GM21528 (cell line): ENCODE measurements at regions not wholly inside any gene's neighbourhood (a gene's known extent, or its start where the extent isn't known, plus 50 kb on each side); places are given as distances from the start of the nearest gene placed in this dataset.

Source experiments
- ATAC-seq: cut with Tn5 transposase; IDR thresholded peaks from one replicate; pipeline ENCODE4 v1.9.1; 2021; ENCODE audit warnings: mild to moderate bottlenecking, moderate library complexity; ENCODE audit not compliant: unreplicated experiment, low FRiP score

DNA sequence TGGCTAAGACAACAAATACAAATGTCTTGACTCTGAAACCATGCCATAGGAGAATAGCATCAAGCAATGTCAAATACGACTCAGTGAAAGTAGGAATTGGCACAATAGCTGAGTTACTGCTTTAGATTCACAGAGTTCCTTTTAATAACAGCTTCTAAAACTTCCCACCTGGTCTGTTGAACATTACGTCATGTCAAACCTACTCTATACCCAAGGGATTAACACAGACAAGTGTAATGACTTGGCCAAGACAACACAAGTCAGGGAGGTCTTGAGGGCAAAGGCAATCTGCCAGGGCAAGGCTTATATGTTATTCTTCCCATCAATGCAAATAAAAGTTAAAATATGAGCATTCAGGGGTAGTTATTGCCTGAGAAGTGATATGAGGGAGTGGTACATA is 265.1 kb upstream of the PRDM1 start:
- no peak for ATAC-seq

- ATAC-seq: no peak
Measured at GRCh38 chr6:105819745-105820144, 266.4 kb upstream of the PRDM1 start.

- no peak for ATAC-seq
Measured at GRCh38 chr6:105818505-105818904, 267.6 kb upstream of the PRDM1 start.

- no peak for ATAC-seq
Measured at GRCh38 chr6:105817961-105818360, 268.2 kb upstream of the PRDM1 start.

DNA sequence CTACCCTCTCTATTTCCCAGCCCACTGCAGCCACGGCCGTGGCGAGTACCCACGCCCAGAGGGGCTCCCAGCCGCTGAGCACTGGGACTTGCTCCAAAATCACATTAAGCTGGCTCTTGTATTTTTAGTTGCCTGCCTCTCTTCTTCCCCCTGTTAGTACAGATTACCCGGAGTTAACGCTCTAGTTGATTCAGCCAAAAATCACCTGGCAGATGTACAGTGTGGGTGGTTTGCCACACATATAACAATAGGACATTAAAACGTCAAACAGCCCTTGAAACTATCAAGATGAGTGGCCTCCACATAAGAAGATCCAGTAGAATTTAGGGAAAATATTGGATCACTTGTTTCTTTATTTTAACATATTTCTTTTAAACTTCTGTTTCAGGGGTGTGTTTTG is 268.8 kb upstream of the PRDM1 start:
- ATAC-seq: no peak

GRCh38 chr6:105816847-105817246 is 269.3 kb upstream of the PRDM1 start:
- no peak for ATAC-seq

GRCh38 chr6:105815661-105816555 is 270.2 kb upstream of the PRDM1 start:
- ATAC-seq: no peak

- no peak for ATAC-seq
Measured at GRCh38 chr6:105814745-105815536, 271.2 kb upstream of the PRDM1 start.

DNA sequence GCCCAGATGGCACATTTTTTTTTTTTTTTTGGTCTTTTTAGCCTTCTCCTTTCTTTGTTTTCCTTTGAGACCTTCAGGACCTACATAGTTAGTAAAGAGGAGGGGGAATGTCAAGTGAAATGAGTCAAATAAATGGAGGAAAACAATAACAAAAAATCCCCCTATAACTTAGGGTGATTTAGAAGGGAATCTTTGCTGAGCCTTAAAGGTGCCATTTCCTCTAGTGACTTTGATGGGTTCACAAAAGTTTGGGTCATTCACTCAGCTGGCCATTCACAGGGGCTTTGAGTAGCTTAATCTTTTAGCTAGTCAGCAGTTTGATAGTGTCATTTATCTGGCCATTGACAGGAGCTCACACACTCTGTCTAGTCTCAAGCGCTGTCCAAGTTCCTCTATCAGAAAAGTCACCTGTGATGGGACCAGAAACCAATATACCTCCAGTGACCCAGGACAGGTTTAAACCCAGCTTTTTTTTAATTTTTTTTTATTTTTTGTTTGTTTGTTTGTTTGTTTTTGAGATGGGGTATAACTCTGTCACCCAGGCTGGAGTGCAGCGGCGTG is 275.1 kb upstream of the PRDM1 start:
- ATAC-seq: no peak

DNA sequence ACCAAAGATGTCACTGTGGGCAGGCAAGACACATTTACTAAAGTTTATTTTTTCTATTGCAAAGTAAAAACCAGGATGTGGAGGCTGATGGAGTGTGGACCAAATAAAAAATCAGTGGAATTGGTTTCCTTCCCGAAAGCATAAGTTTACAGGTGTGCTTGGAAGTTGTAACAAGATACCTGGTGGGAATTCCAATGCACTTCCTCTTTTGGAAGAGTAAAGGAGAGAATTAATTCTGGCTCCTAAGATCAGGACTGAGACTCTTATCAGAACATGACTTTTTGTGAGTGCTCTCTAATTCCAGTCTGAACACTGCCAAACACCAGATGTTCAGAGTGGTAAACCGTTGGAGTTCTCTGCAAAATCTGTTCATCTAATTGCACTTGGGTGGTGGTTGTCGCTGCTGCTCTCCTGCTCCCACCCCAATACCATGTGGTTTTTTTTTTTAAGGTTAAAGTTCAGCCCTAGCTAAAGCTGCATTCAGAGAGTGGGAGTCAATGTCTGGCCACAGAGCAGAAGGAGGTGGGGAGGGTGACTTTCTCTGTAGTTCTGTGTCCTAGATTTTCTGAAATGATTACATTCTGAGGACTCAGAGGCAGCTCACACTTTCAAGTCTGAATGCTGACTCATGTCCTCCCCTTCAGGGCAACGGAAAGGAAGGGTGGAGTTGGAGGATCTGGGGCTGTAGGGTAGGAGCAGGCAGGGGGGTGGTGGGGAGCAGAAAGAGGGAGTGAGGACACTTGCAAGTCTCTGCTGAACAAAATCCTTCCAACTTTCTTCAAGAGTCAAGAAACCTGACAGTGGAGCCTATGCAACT is 275.8 kb upstream of the PRDM1 start:
- no peak for ATAC-seq

- no peak for ATAC-seq
Measured at GRCh38 chr6:105808571-105808970, 277.6 kb upstream of the PRDM1 start.

DNA sequence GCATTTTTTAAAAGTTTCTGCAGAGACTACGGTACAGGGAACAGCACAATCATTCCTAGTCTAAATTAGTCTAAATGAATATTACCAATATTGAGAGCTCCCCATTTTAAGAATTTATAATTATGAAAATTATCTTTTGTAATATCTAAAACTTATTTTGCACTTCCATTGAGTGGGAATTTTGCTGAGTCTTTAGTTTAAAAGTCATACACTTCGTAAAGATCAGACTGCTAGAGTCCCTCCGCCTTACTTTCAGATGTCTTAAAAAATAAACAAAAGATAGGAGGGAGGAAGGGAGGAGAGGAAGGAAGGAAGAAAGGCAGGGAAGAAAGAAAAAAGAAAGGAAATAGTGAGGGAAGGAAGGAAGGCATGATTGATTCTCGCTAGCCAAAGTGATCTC is 278.2 kb upstream of the PRDM1 start:
- ATAC-seq: no peak

DNA sequence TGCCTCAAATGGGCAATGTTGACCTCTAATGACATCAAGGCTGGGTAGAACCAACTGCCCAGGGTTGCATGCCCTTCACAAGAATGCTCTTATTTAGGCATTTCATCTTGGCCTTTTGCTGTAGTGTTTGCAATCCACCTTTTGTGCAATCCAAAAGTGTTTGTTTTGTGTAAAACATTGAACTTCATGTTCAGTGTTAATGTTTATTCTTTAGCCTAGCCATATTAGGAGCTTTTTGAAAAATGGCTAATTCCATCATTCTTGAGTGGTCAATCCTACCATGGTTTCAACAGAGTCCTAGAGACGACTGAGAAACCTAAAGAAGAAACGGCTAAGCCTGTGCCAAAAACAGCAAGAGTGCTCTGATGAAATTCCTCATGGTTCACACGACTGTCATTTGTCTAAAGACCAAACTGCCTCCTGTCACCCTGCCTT is 279.6 kb upstream of the PRDM1 start:
- ATAC-seq: no peak

DNA sequence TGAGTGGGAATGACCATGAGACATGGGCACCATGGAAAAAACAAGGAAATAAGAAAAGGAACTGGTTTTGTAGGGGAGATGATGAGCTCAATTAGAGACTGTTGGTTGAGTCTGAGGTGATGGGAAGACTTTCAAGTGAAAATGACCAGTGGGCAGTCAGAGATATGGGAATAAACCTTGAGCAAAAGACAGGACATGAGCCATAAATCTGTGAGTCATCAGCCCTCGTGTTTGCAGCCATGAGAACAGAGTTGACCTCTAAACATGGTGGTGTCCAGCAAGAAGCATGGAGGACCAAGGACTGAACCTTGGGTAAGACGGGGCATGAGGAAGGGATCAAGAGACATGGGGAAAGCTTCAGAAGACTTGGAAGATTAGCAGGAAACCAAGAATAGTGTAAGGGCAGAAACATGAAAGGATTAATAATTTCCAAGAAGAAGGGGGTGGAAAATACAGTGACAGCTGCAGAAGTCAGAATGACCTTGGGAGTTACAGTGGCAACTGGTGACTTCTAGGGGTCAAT is 280.6 kb upstream of the PRDM1 start:
- no peak for ATAC-seq

- no peak for ATAC-seq
Measured at GRCh38 chr6:105804424-105804823, 281.7 kb upstream of the PRDM1 start.

- ATAC-seq: no peak
Measured at GRCh38 chr6:105804000-105804399, 282.1 kb upstream of the PRDM1 start.

DNA sequence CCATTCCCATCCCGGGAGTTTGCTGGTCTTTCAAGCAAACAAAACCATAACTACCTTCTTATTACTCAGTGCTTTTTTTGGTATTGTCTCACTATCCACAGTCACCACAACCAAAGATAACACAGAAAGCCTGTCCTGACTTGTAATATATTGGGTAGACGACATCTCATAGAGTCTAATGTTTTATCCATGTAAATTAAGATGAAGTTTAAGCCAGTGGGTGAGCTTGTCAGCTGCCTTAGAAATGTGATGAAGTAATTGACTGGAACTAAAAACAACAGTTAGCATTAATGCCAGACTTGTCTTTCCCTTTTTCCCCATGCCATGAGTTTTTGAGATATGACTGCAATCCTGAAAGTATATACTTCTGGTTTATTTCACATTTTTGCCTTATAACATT is 282.7 kb upstream of the PRDM1 start:
- ATAC-seq: no peak

DNA sequence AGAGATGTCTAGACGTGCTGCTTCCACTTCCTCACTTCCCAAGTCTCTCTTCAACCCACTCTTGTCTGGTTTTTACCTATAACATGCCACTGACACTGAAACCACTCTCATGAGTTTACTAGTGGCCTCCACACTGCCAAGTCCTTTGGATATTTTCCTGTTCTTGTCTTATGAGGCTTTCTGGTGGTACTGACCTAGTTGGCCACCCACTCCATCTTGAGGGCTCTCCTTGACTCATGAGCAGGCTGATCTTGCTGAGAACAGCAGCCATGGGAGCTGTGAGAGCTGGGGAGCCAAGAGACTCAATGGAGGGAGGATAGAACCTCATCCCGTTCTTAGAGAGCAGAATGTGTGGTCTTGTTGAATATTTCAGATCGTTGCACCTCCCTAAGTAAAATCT is 283.4 kb upstream of the PRDM1 start:
- no peak for ATAC-seq

DNA sequence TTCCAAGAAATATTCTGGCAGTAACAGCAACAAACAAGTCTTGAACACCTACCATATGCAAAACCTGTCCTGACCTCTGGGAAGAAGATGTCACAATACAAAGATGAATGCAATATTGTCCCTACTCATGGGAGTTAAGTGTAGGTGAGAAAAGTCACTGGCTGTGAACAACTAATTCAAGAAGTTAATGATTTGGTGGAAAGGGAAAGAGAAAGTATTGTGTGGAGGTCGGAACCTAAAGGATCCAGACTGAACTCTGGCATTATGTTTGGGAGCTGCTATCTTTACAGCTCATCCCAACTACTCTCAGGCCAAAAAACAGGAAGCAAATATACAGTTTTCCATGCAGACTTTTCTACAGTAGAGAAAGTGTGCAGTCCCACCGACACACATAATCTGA is 285.3 kb upstream of the PRDM1 start:
- no peak for ATAC-seq

GRCh38 chr6:105800398-105800797 is 285.7 kb upstream of the PRDM1 start:
- no peak for ATAC-seq
